ENCODE measurements at regions not wholly inside any gene's neighbourhood (a gene's known extent, or its start where the extent isn't known, plus 50 kb on each side); places are given as distances from the start of the nearest gene placed in this dataset.

- DNase-seq (ENCODE audit: low spot score): peak; percentile 40
Measured at GRCh38 chr5:68352166-68352565, 136.6 kb downstream of the PIK3R1 start.

- DNase-seq (ENCODE audit: low spot score): peak; percentile 5
Measured at GRCh38 chr5:68353605-68354004, 138.0 kb downstream of the PIK3R1 start.

- no peak for DNase-seq (ENCODE audit: low spot score)
Measured at GRCh38 chr5:68354315-68354714, 138.8 kb downstream of the PIK3R1 start.

- no peak for DNase-seq (ENCODE audit: low spot score)
Measured at GRCh38 chr5:68356216-68356615, 140.7 kb downstream of the PIK3R1 start.

- DNase-seq (ENCODE audit: low spot score): no peak
Measured at GRCh38 chr5:68356623-68357022, 141.1 kb downstream of the PIK3R1 start.

GRCh38 chr5:68359699-68360098 is 144.1 kb downstream of the PIK3R1 start:
- DNase-seq (ENCODE audit: low spot score): no peak

- no peak for DNase-seq (ENCODE audit: low spot score)
Measured at GRCh38 chr5:68362331-68362730, 146.8 kb downstream of the PIK3R1 start.

GRCh38 chr5:68365889-68366288 is 150.3 kb downstream of the PIK3R1 start:
- DNase-seq (ENCODE audit: low spot score): no peak

GRCh38 chr5:68367287-68367686 is 151.7 kb downstream of the PIK3R1 start:
- DNase-seq (ENCODE audit: low spot score): no peak

GRCh38 chr5:68367717-68368116 is 152.2 kb downstream of the PIK3R1 start:
- no peak for DNase-seq (ENCODE audit: low spot score)

- no peak for DNase-seq (ENCODE audit: low spot score)
Measured at GRCh38 chr5:68368311-68369022, 152.9 kb downstream of the PIK3R1 start.

GRCh38 chr5:68369023-68369359 is 153.4 kb downstream of the PIK3R1 start:
- DNase-seq (ENCODE audit: low spot score): no peak

GRCh38 chr5:68369457-68370125 is 154.0 kb downstream of the PIK3R1 start:
- no peak for DNase-seq (ENCODE audit: low spot score)

GRCh38 chr5:68370196-68370595 is 154.6 kb downstream of the PIK3R1 start:
- DNase-seq (ENCODE audit: low spot score): no peak

GRCh38 chr5:68371607-68372006 is 156.1 kb downstream of the PIK3R1 start:
- DNase-seq (ENCODE audit: low spot score): no peak

GRCh38 chr5:68372161-68372560 is 156.6 kb downstream of the PIK3R1 start:
- DNase-seq (ENCODE audit: low spot score): no peak

- no peak for DNase-seq (ENCODE audit: low spot score)
Measured at GRCh38 chr5:68373050-68373449, 157.5 kb downstream of the PIK3R1 start.

GRCh38 chr5:68374796-68375518 is 159.4 kb downstream of the PIK3R1 start:
- DNase-seq (ENCODE audit: low spot score): no peak

- DNase-seq (ENCODE audit: low spot score): no peak
Measured at GRCh38 chr5:68375540-68375939, 160.0 kb downstream of the PIK3R1 start.

- DNase-seq (ENCODE audit: low spot score): no peak
Measured at GRCh38 chr5:68376935-68377334, 161.4 kb downstream of the PIK3R1 start.

- no peak for DNase-seq (ENCODE audit: low spot score)
Measured at GRCh38 chr5:68377733-68378132, 162.2 kb downstream of the PIK3R1 start.

- no peak for DNase-seq (ENCODE audit: low spot score)
Measured at GRCh38 chr5:68378204-68378820, 162.8 kb downstream of the PIK3R1 start.

All from kidney capillary endothelial cell (primary cell).